GM12878 (cell line): ENCODE measurements at regions not wholly inside any gene's neighbourhood (a gene's known extent, or its start where the extent isn't known, plus 50 kb on each side); places are given as distances from the start of the nearest gene placed in this dataset.

ENCODE experiments used
- ATAC-seq: fragments of 200-7000 bp; cut with Tn5 transposase; 3 replicates; pipeline ENCODE4 v1.9.1; 2020; ENCODE audit warnings: mild to moderate bottlenecking, moderate library complexity
- BruUV-seq: library from RNA; stranded (reverse); fragments of 400-500 nt; replicated peaks from 2 replicates; lab custom pipeline; 2021; lab: Mats Ljungman, UMichigan
- CTCF ChIA-PET: fragments of 300-600 bp; sonication (Branson Sonifier 250); formaldehyde crosslinking; extraction: SDS; loops from one replicate; lab custom pipeline; 2021; ENCODE audit warnings: inconsistent platforms; lab: Yijun Ruan, JAX
- POLR2A ChIA-PET: fragments of 350-600 bp; formaldehyde crosslinking; extraction: SDS; loops from one replicate; lab custom pipeline; 2021; ENCODE audit warnings: inconsistent platforms; lab: Charles Lee
- RAD21 ChIA-PET: fragments of 300-600 bp; sonication (Branson Sonifier 250); formaldehyde crosslinking; loops from one replicate; lab custom pipeline; 2023; ENCODE audit warnings: antibody characterized with exemption; ENCODE audit not compliant: unreplicated experiment; lab: Charles Lee
- SMC1A ChIA-PET: fragments of 300-600 bp; sonication (Branson Sonifier 250); formaldehyde crosslinking; loops from one replicate; lab custom pipeline; 2023; ENCODE audit not compliant: unreplicated experiment, uncharacterized antibody; lab: Charles Lee
- DNase-seq: peaks from one replicate; pipeline ENCODE4 v3.0.0-alpha.2; 2011; ENCODE audit warnings: low read depth, low spot score
- FAIRE-seq: peaks from 3 replicates; lab custom pipeline; 2011; peaks lifted over from hg19 to GRCh38; lab: Jason Lieb, UNC
- H2AFZ ChIP-seq: 2 replicates; pipeline ENCODE4 v1.6.0; 2011; ENCODE audit warnings: low read depth, low read length, control low read depth; ENCODE audit not compliant: control insufficient read depth
- H3K27ac ChIP-seq: 2 replicates; pipeline ENCODE4 v1.5.1; 2011; ENCODE audit warnings: control low read depth; ENCODE audit not compliant: control insufficient read depth, insufficient read depth
- H3K27me3 ChIP-seq, 2 experiments: replicated peaks in 1 of 2; 2 replicates each; pipeline versions ENCODE4 v1.6.0 to v1.6.1; 2011; ENCODE audit warnings: low read length in 1 of 2; ENCODE audit not compliant: control insufficient read depth in 2 of 2, insufficient read depth in 2 of 2
- H3K36me3 ChIP-seq, 2 experiments: 2 replicates each; pipeline ENCODE4 v1.5.1; 2011; ENCODE audit warnings: low read length in 1 of 2; ENCODE audit not compliant: control insufficient read depth in 2 of 2, insufficient read depth in 2 of 2
- H3K4me1 ChIP-seq: 2 replicates; pipeline ENCODE4 v1.6.1; 2011; ENCODE audit warnings: mild to moderate bottlenecking, low read length, moderate library complexity, mixed read lengths; ENCODE audit not compliant: control insufficient read depth, insufficient read depth
- H3K4me2 ChIP-seq: 2 replicates; pipeline ENCODE4 v1.6.0; 2011; ENCODE audit warnings: control low read depth; ENCODE audit not compliant: control insufficient read depth, insufficient read depth
- H3K4me3 ChIP-seq: fragments of 200-600 bp; sonication (generic); 2 replicates; pipeline ENCODE4 v1.5.1; 2016
- H3K79me2 ChIP-seq: 2 replicates; pipeline ENCODE4 v1.6.0; 2011; ENCODE audit warnings: low read length; ENCODE audit not compliant: control insufficient read depth, insufficient read depth
- H3K9ac ChIP-seq: 2 replicates; pipeline ENCODE4 v1.8.0; 2011; ENCODE audit warnings: low read length, control low read depth, mixed read lengths; ENCODE audit not compliant: control insufficient read depth, insufficient read depth
- H3K9me3 ChIP-seq: replicated peaks from 3 replicates; pipeline ENCODE4 v1.5.1; 2011; ENCODE audit warnings: mild to moderate bottlenecking, low read length; ENCODE audit not compliant: control insufficient read depth, insufficient read depth
- H4K20me1 ChIP-seq: 2 replicates; pipeline ENCODE4 v1.6.0; 2011; ENCODE audit not compliant: control insufficient read depth, insufficient read depth
- EZH2 ChIP-seq: IDR thresholded peaks from 2 replicates; pipeline ENCODE4 v1.6.1; 2012; ENCODE audit warnings: low read depth, mild to moderate bottlenecking, control low read depth, inconsistent platforms, low read length, borderline replicate concordance; ENCODE audit not compliant: control insufficient read depth
- PAX8 ChIP-seq: fragments of 450-650 bp; IDR thresholded peaks from 2 replicates; pipeline ENCODE4 v1.6.1; 2017; ENCODE audit warnings: mild to moderate bottlenecking, moderate library complexity
- RELA ChIP-seq: fragments of 450-650 bp; IDR thresholded peaks from 2 replicates; pipeline ENCODE4 v1.8.0; 2014; ENCODE audit warnings: borderline replicate concordance; ENCODE audit not compliant: partially characterized antibody
- SMAD5 ChIP-seq: IDR thresholded peaks from 2 replicates; pipeline ENCODE4 v1.6.1; 2016; ENCODE audit warnings: antibody characterized with exemption, low read depth
- SMC3 ChIP-seq: IDR thresholded peaks from 2 replicates; pipeline ENCODE4 v1.6.1; 2011; ENCODE audit warnings: low read length, improper control_type of control experiment, borderline replicate concordance
- ZNF24 ChIP-seq: fragments of 450-650 bp; IDR thresholded peaks from 2 replicates; pipeline ENCODE4 v1.6.1; 2017; ENCODE audit warnings: antibody characterized with exemption, mild to moderate bottlenecking
- WGBS: methylation state at CpG from one replicate; pipeline ENCODE4 v1.1.6; 2016; ENCODE audit warnings: low lambda C conversion rate; ENCODE audit not compliant: insufficient replicate concordance, insufficient coverage; ENCODE audit errors: missing lambda C conversion rate; 5-methylcytosine and 5-hydroxymethylcytosine counted together
- in situ Hi-C: fragments of 300-500 bp; cut with MboI; formaldehyde crosslinking; loops from 9 replicates; pipeline ENCODE4 v1.14.3; 2018; ENCODE audit warnings: mixed read lengths
- intact Hi-C: fragments of 100-400 bp; cut with micrococcal nuclease; formaldehyde crosslinking; loops from one replicate; pipeline ENCODE4 v1.14.2; 2022; ENCODE audit not compliant: unreplicated experiment
- TF ChIP-seq, protein P1 (sequence below): IDR thresholded peaks from 2 replicates; pipeline ENCODE4 v1.6.1; 2012; ENCODE audit warnings: low read depth, low read length, improper control_type of control experiment

DNA sequence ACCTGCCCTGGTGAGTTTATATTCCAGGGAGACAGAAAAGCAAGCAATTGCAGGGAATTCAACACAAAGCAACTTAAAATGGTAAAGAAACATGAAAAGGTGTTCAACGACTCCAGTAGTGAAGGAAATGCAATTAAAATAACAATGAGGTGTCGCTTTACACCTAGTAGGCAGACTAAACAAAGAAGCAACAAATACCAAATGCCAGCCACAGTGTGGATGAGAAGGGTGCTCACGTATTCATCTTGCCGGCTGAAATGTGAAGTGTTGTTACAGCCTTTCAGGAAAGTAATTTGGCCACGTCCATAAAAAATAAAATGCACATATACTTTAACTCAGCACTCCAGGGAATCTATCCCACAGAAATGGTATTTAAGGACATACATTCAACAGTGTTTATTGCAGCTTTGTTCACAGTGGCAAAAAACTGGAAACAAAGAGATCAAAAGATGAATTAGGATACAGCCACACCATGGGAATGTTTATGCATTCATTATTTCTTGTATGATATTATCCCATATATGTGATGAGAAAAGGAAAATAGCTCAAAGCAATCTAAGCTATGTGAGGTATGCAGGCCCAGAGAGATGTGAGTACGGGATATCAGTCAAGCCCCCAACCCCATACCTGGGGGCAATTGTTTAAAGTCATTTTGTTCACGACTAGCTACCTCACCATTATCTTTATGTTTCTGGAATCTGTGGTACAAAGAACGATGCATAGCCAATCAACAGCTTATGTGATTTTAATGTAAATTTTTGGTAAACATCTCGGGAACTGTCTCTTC, 266.0 kb upstream of the SOX4 start:
- ChIA-PET SMC1A (interaction anchor here (1.3 kb wide), 1 partner anchor 10 kb away, joined by 5 read pairs; no protein-coding TSS in a partner anchor), RAD21 (no interaction called here)
- no peaks in the 10 kb centered on the region for H3K27me3 ChIP-seq

GRCh38 chr6:21331235-21331634, 262.3 kb upstream of the SOX4 start:
- FAIRE-seq, result no peak

More for the DNA sequence above, 266.0 kb upstream of the SOX4 start:
- DNase-seq (no peak), ATAC-seq (no peak), FAIRE-seq (no peak)
- Histone ChIP-seq H4K20me1 (no peaks in the 10 kb centered on the region), H3K36me3 (no peaks in the 10 kb centered on the region), H3K9ac (no peak overlapping the region), H3K4me2 (no peak overlapping the region), H3K4me1 (no peaks in the 10 kb centered on the region; the same call in 1 of the 2 replicates), H3K27ac (no peak overlapping the region), H3K79me2 (no peaks in the 10 kb centered on the region), H2AFZ (no peak overlapping the region), H3K9me3 (no peaks in the 10 kb centered on the region), H3K4me3 (no peak overlapping the region)
- 53% methylated on average over 9 of the region's 9 CpGs for WGBS
- ChIA-PET CTCF (no interaction called here), POLR2A (no interaction called here)
- in situ Hi-C loops (no loop called here), intact Hi-C loops (no loop called here)
- no TSS peak for BruUV-seq
- no peak for TF ChIP-seq PAX8

More at GRCh38 chr6:21331235-21331634, 262.3 kb upstream of the SOX4 start:
- Histone ChIP-seq H3K9ac (no peak overlapping the region), H4K20me1 (no peaks in the 10 kb centered on the region), H3K36me3 (no peaks in the 10 kb centered on the region), H3K4me2 (no peak overlapping the region), H3K4me1 (no peaks in the 10 kb centered on the region), H3K4me3 (no peak overlapping the region), H3K27me3 (no peaks in the 10 kb centered on the region), H3K9me3 (no peaks in the 10 kb centered on the region), H3K27ac (no peak overlapping the region), H3K79me2 (no peaks in the 10 kb centered on the region), H2AFZ (no peak overlapping the region)
- 48% methylated on average over 7 of the region's 7 CpGs for WGBS
- ChIA-PET RAD21 (interaction anchor here (2.2 kb wide), 1 partner anchor 456 kb away, joined by 5 read pairs; no protein-coding TSS in a partner anchor), SMC1A (interaction anchor here (0.7 to 1.9 kb wide), 2 partner anchors 44 to 110 kb away, joined by 3 to 4 read pairs; no protein-coding TSS in a partner anchor), POLR2A (no interaction called here), CTCF (interaction anchor here (0.7 to 1.7 kb wide), 2 partner anchors 257 to 803 kb away, joined by 3 to 6 read pairs; no protein-coding TSS in a partner anchor)
- no TSS peak for BruUV-seq
- DNase-seq, result no peak
- in situ Hi-C loops (no loop called here), intact Hi-C loops (no loop called here)
- TF ChIP-seq RELA (no peak), EZH2 (no peak), ZNF24 (no peak), PAX8 (no peak), SMC3 (no peak), SMAD5 (no peak)
- TF ChIP-seq, protein P1, sequence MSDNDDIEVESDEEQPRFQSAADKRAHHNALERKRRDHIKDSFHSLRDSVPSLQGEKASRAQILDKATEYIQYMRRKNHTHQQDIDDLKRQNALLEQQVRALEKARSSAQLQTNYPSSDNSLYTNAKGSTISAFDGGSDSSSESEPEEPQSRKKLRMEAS, result no peak
- ATAC-seq, result peak; percentile 54
